Activated CD4-positive, alpha-beta T cell treated with anti-CD3 and anti-CD28 coated beads for 36 hours (primary cell): ENCODE measurements at regions not wholly inside any gene's neighbourhood (a gene's known extent, or its start where the extent isn't known, plus 50 kb on each side); places are given as distances from the start of the nearest gene placed in this dataset.
"Not testable (repeated sequence)": the region's sequence is repeated elsewhere in the genome, so short reads cannot be mapped to it uniquely, and the experiment has no call there.

Experiments used
- ATAC-seq: fragments of 200-7000 bp; cut with Tn5 transposase; one replicate; pipeline ENCODE4 v1.10.0; 2021; ENCODE audit warnings: mild to moderate bottlenecking, moderate library complexity
- CTCF ChIA-PET: fragments of 350-600 bp; sonication (Branson Sonifier 250); formaldehyde crosslinking; loops from one replicate; lab custom pipeline; 2021; ENCODE audit warnings: antibody characterized with exemption; lab: Charles Lee
- POLR2A ChIA-PET: fragments of 350-600 bp; sonication (Branson Sonifier 250); formaldehyde crosslinking; loops from one replicate; lab custom pipeline; 2021; ENCODE audit warnings: antibody characterized with exemption, inconsistent platforms; lab: Charles Lee
- DNase-seq: peaks from one replicate; pipeline ENCODE4 v3.0.0-alpha.2; 2020
- H3K27ac Mint-ChIP-seq: one replicate; pipeline ENCODE4 v1.8.0; 2021; ENCODE audit warnings: mixed read lengths
- H3K27me3 Mint-ChIP-seq: one replicate; pipeline ENCODE4 v1.8.0; 2021; ENCODE audit warnings: mixed read lengths
- H3K36me3 Mint-ChIP-seq: one replicate; pipeline ENCODE4 v1.8.0; 2021; ENCODE audit warnings: low read depth, mixed read lengths
- H3K4me1 Mint-ChIP-seq: one replicate; pipeline ENCODE4 v1.8.0; 2021; ENCODE audit warnings: mixed read lengths
- H3K4me3 Mint-ChIP-seq: one replicate; pipeline ENCODE4 v1.8.0; 2021; ENCODE audit warnings: mild to moderate bottlenecking, moderate library complexity, mixed read lengths
- H3K9me3 Mint-ChIP-seq: one replicate; pipeline ENCODE4 v1.8.0; 2021; ENCODE audit warnings: low read depth, mixed read lengths
- intact Hi-C, 2 experiments: fragments of 100-400 bp; cut with DNase I in 1 of 2; cut with micrococcal nuclease in 1 of 2; formaldehyde crosslinking; loops; one replicate each; pipeline versions ENCODE4 v1.14.2 to v1.15.1; 2022 to 2024; cut with DNase I, micrococcal nuclease

GRCh38 chr3:78506581-78507195, 1261.1 kb downstream of the ROBO1 start:
- Mint-ChIP-seq H3K27ac (no peak overlapping the region), H3K9me3 (peaks cover 6% of the 10 kb centered on the region), H3K36me3 (no peaks in the 10 kb centered on the region), H3K27me3 (no peaks in the 10 kb centered on the region), H3K4me1 (no peaks in the 10 kb centered on the region), H3K4me3 (no peak overlapping the region)
- ChIA-PET CTCF (no interaction called here), POLR2A (no interaction called here)
- DNase-seq (no peak), ATAC-seq (no peak)
- intact Hi-C loops, result no loop called here

DNA sequence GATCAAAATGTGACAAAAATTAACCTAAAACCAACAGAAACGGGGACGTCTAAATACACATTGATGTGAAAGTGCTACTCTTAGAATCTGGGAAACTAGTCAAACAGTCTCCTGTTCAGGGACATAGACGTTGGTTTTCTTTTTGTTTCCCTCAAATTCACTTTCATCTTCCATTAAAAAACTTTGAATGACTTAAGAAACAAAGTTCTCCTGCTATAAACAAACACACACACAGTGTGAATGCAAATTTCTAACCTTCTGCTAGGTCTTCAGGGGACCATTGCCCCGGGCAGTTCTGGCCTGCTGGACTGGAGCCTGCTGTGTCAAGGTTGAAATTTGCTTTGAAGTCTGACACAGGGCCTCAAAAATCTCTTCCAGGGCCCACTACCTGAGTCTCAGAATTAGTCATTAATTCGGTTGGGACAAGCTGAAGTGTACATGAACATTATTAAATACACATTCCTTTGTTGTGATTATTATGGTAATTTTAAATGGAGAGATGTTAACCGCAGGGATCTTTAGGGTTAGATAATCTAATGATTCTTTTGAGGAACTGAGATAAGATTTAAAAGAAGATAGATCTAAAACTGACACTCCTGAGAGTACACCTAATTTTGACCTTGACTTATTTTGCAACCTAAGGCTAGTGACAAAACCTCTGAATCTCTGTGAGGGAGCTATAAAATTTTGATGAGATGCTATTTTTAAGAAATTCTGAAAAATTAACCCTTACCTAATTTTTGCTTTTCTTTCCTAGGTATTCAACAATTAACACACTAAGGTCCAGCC, 1260.4 kb downstream of the ROBO1 start:
- Mint-ChIP-seq H3K9me3 (peaks cover 7% of the 10 kb centered on the region), H3K4me1 (no peaks in the 10 kb centered on the region), H3K4me3 (no peak overlapping the region), H3K27me3 (no peaks in the 10 kb centered on the region), H3K27ac (no peak overlapping the region), H3K36me3 (no peaks in the 10 kb centered on the region)
- CTCF ChIA-PET, result no interaction called here
- ATAC-seq, result no peak
- intact Hi-C loops, result no loop called here
- POLR2A ChIA-PET, result no interaction called here
- DNase-seq, result no peak

DNA sequence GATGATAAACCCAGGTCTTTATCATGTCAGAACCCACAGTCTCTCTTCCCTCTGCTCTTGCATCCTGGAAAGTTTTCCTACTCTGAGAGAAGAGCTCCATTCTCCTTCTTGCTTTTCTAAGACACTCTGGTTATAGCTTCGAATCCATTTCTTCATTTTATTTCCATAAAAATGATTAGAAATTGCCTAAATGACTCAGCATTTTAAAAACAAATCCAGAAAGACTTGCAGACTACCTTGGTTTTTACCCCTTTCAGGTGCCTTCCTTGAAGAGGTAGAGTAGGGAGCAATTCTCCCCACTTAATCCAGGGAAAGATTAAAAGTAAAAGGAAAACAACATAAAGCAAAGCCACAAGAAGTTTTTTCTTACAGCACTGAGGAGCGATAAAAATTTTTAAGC, 1256.0 kb downstream of the ROBO1 start:
- CTCF ChIA-PET, result no interaction called here
- no peak for DNase-seq
- no peaks in the 10 kb centered on the region for H3K27me3 Mint-ChIP-seq
- H3K4me3 Mint-ChIP-seq, result no peak overlapping the region
- H3K9me3 Mint-ChIP-seq, result peaks cover 6% of the 10 kb centered on the region
- POLR2A ChIA-PET, result no interaction called here
- H3K27ac Mint-ChIP-seq, result no peak overlapping the region
- intact Hi-C loops, result no loop called here
- H3K36me3 Mint-ChIP-seq, result no peaks in the 10 kb centered on the region
- no peak for ATAC-seq
- H3K4me1 Mint-ChIP-seq, result no peaks in the 10 kb centered on the region

GRCh38 chr3:78512786-78513185, 1255.0 kb downstream of the ROBO1 start:
- H3K27me3 Mint-ChIP-seq, H3K27ac Mint-ChIP-seq, POLR2A ChIA-PET: not testable (repeated sequence)

DNA sequence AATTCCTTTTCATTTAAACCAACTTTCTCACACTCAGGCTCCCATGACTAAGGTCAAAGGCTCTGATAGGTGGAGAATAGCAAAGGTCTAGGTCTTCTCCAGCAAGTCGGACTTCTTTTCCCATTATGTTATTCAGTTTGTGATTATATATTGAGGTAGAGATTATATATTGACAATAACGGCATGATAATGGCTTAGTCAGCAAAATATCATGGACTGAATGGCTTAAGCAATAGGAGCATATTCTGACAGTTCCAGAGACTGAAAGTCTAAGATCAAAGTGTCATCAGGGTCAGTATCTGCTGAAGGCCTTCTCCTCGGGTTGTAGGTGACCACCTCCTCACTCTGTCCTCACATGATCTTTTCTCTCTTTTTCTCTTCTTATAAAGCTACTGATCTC, 1251.4 kb downstream of the ROBO1 start:
- Mint-ChIP-seq H3K4me1 (no peaks in the 10 kb centered on the region), H3K4me3 (no peak overlapping the region), H3K36me3 (no peaks in the 10 kb centered on the region), H3K9me3 (peaks cover 5% of the 10 kb centered on the region), H3K27me3 (no peaks in the 10 kb centered on the region), H3K27ac (no peak overlapping the region)
- ChIA-PET POLR2A (no interaction called here), CTCF (no interaction called here)
- DNase-seq (no peak), ATAC-seq (no peak)
- intact Hi-C loops, result no loop called here

More at GRCh38 chr3:78512786-78513185, 1255.0 kb downstream of the ROBO1 start:
- H3K9me3 Mint-ChIP-seq, H3K36me3 Mint-ChIP-seq, H3K4me1 Mint-ChIP-seq, intact Hi-C loops, CTCF ChIA-PET, ATAC-seq, H3K4me3 Mint-ChIP-seq, DNase-seq: not testable (repeated sequence)

DNA sequence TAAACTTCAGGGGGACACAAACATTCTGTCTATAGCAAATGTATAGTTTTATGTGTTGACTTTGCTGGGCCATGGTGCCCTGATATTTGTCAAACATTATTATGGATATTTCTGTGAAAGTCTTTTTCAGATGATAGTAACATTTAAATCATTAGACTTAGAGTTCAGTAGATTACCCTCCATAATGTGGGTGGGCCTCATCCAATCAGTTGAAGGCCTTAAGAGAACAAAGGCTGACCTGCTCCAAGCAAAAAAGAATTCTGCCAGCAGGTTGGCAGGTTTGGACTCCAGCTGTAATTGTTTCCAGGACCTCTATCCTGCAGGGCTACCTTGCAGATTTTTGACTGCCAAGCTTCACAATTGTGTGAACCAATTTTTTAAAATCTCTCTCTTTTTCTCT, 1250.9 kb downstream of the ROBO1 start:
- H3K4me1 Mint-ChIP-seq, result no peaks in the 10 kb centered on the region
- CTCF ChIA-PET, result no interaction called here
- no peaks in the 10 kb centered on the region for H3K27me3 Mint-ChIP-seq
- H3K27ac Mint-ChIP-seq, result no peak overlapping the region
- POLR2A ChIA-PET, result no interaction called here
- H3K36me3 Mint-ChIP-seq, result no peaks in the 10 kb centered on the region
- H3K9me3 Mint-ChIP-seq, result peaks cover 5% of the 10 kb centered on the region
- DNase-seq (no peak), ATAC-seq (no peak)
- no peak overlapping the region for H3K4me3 Mint-ChIP-seq
- intact Hi-C loops, result no loop called here

- Mint-ChIP-seq H3K27me3 (no peaks in the 10 kb centered on the region), H3K9me3 (peaks cover 6% of the 10 kb centered on the region), H3K4me1 (no peaks in the 10 kb centered on the region), H3K36me3 (no peaks in the 10 kb centered on the region), H3K4me3 (no peak overlapping the region), H3K27ac (no peak overlapping the region)
- intact Hi-C loops, result no loop called here
- no peak for ATAC-seq
- CTCF ChIA-PET, result no interaction called here
- no peak for DNase-seq
- POLR2A ChIA-PET, result no interaction called here
Measured at GRCh38 chr3:78517965-78518364, 1249.8 kb downstream of the ROBO1 start.

GRCh38 chr3:78519281-78519680, 1248.5 kb downstream of the ROBO1 start:
- Mint-ChIP-seq H3K36me3 (no peaks in the 10 kb centered on the region), H3K27ac (no peak overlapping the region), H3K4me1 (no peaks in the 10 kb centered on the region), H3K9me3 (peaks cover 9% of the 10 kb centered on the region), H3K27me3 (no peaks in the 10 kb centered on the region), H3K4me3 (no peak overlapping the region)
- POLR2A ChIA-PET, result no interaction called here
- intact Hi-C loops, result no loop called here
- CTCF ChIA-PET, result no interaction called here
- DNase-seq (no peak), ATAC-seq (no peak)

GRCh38 chr3:78529601-78530000, 1238.2 kb downstream of the ROBO1 start:
- Mint-ChIP-seq H3K4me1 (no peaks in the 10 kb centered on the region), H3K4me3 (no peak overlapping the region), H3K36me3 (no peaks in the 10 kb centered on the region), H3K27ac (no peak overlapping the region), H3K27me3 (no peaks in the 10 kb centered on the region), H3K9me3 (peaks cover 11% of the 10 kb centered on the region)
- intact Hi-C loops, result no loop called here
- ATAC-seq (no peak), DNase-seq (no peak)
- CTCF ChIA-PET, result no interaction called here
- POLR2A ChIA-PET, result no interaction called here

- ATAC-seq (no peak), DNase-seq (no peak)
- Mint-ChIP-seq H3K27me3 (no peaks in the 10 kb centered on the region), H3K4me1 (no peaks in the 10 kb centered on the region), H3K9me3 (peaks cover 20% of the 10 kb centered on the region), H3K36me3 (no peaks in the 10 kb centered on the region), H3K27ac (no peak overlapping the region), H3K4me3 (no peak overlapping the region)
- intact Hi-C loops, result no loop called here
- CTCF ChIA-PET, result interaction anchor here (0.6 kb wide), 1 partner anchor 266 kb away, joined by 3 read pairs; no protein-coding TSS in a partner anchor
- POLR2A ChIA-PET, result no interaction called here
Measured at GRCh38 chr3:78540485-78540884, 1227.3 kb downstream of the ROBO1 start.

DNA sequence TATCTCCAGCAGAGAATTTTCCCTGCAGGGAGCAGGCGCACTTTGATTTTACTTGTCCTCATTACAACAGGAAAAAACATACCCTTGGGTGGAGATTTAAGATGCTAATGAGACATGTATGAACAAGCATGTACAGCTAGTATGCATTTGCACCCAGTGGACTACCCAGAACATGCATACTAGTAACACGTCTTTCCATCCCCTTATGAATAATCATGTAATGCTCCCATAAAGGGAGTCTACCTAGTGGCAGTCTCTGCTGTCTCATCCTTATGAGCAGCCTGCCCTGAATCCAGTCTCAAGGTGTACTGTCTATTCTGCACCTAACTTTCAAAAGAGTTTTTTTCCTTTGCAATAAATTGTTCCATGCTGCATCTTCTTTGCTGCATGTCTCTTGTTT, 1222.0 kb downstream of the ROBO1 start:
- Mint-ChIP-seq H3K27me3 (no peaks in the 10 kb centered on the region), H3K36me3 (no peaks in the 10 kb centered on the region), H3K4me3 (no peak overlapping the region), H3K4me1 (no peaks in the 10 kb centered on the region), H3K9me3 (peaks cover 17% of the 10 kb centered on the region), H3K27ac (no peak overlapping the region)
- ChIA-PET CTCF (no interaction called here), POLR2A (no interaction called here)
- intact Hi-C loops, result no loop called here
- no peak for DNase-seq
- no peak for ATAC-seq
